ENCODE measurements at regions not wholly inside any gene's neighbourhood (a gene's known extent, or its start where the extent isn't known, plus 50 kb on each side); places are given as distances from the start of the nearest gene placed in this dataset.

DNA sequence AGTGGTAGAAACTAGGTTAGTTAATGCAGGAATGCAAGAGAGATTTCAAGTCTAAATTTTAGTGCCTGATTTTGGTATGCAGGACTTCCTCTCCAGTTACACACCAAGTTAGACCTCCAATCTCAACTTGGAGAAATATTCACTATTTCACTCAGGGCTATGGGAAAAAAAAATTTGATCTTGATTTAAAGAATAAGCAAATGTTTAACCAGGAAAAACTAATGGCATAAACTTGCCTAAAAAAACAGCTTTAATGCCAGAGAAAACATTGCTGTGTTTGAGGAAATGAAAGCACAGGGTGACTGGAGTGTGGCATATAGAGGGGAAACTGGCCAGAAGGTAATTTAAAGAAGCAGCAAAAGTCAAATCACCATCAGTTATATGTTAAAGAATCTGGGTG lies 575.4 kb upstream of the LRRC4C start:
- TF ChIP-seq ZNF274 (IDR thresholded peaks at IDR 0.05; ENCODE audit: low read depth, low read length): no peak
- TF ChIP-seq SUZ12 (IDR thresholded peaks at IDR 0.05; ENCODE audit: extremely low read depth, insufficient read depth, insufficient read length): no peak
- TF ChIP-seq YY1 (IDR thresholded peaks at IDR 0.05; ENCODE audit: insufficient read depth, insufficient read length): no peak

All from NT2/D1 (cell line).